ENCODE measurements at regions not wholly inside any gene's neighbourhood (a gene's known extent, or its start where the extent isn't known, plus 50 kb on each side); places are given as distances from the start of the nearest gene placed in this dataset.

DNA sequence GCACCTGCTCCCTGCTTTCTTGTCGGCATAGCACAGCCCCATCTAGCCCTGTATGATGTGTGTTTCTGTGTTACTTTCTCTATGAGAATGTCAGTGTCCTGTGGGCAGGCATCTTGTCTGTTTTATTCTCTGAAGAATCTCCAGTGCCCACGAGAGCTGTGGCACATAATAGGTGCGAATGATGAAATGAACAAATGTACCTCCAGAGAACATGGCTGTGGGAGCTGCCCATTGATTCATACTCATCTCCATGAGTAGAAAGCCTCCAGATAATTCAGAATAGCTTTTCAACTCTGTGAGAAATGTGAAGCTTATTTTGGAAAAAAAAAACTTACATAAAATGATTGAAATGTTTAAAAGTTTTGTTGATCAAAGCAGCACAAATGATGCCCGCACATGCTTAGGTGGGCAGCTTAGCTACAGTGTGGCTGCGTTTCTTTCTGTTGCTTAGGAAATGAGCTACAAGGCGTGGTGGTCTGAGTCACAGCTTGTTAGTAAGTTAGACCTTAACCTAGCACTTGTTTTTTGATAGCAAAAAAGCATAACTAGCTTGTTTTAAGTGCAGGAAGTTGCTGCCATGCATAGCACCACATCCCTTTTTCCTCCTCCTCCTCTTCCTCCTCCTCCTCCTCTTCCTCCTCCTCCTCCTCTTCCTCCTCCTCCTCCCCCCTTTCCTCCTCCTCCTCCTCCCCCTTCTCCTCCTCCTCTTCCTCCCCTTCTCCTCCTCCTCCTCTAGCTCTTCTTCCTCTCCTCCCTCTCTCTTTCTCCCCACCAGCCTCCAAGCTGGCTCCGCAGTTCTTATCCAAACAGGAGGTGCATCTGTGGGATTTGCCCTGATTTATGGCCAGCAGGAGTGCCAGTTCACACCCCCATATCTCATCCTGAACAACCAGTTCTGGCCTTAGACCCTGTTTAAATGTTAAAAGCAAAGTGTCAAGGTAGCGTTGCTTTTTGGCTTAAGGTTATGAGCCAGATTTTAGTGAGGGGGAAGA lies 221.5 kb downstream of the IRF8 start:
- DNase-seq (ENCODE audit: low spot score), result no peak

DNA sequence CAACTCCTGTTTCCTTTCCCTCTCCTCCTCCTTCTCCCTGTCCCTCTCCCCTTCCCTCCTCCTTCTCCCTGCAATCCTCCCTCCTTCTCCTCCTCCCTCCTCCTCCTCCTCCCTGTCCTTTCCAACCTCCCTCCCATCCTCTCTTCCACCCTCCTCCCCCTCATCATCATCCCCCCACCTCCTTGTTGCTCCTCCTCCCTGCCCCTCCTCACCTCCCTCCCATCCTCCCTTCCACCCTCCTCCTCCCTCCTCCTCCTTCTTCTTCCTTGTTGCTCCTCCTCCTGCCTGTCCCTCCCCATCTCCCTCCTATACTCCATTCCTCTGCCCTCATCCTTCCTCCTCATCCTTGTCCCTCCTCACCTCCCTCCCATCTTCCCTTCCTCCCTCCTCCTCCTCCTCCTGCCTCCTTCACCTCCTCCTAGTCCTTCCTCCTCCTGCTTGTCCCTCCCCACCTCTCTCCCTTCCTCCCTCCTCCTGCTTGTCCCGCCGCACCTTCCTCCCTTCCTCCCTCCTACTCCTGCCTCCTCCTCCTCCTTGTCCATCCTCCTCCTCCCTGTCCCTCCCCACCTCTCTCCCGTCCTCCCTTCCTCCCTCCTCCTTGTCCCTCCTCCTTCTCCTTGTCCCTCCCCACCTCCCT lies 222.5 kb downstream of the IRF8 start:
- no peak for DNase-seq (ENCODE audit: low spot score)

DNA sequence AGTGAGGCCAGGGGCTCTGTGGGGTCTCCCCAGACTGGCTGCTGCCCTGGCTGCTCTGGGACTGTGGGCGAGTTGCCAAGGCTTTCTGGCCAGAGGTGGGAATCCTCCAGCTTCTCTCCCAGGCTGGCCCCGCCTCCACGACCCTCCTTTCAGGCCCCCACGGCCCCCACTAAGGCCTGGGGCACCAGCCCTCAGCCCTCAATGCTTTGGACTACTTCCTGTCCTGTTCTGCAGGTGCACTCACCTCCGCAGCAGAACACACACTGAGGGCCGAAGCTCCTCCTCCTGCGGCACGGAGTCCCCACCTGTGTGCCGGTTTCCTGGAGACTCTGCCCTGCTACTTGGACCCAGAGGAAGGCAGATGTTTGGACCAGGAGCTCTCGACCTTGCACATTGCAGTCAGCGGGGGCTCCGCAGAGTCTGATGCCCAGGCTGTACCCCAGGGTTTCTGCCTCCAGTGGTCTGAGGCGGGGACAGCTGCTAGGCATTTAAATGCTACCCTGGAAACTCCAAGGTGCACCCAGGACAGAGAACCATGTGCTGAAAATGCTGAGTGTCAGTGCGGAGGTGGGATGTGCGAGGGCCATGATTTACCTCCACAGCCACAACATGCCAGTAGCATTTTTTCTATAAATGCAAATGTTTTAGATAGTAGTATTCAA lies 223.8 kb downstream of the IRF8 start:
- DNase-seq (ENCODE audit: low spot score), result no peak

DNA sequence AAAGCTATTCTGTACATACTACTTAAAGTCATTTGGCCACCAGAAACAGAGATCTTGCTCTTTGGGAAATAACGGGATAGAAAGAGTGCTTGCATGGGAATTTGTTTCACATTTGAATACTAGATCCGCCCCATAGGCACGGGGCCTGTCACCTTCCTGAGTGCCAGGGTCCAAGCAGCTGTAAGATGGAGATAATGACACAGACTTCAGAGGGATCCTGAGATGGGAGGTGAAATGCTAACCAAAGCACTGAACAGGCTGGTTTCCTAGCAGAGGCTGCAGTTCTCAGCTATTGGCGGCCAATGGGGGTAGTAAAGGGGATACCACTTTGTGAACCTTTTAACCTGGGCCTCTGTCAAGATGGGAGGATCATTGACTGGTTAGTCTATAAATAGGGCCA lies 225.4 kb downstream of the IRF8 start:
- DNase-seq (ENCODE audit: low spot score), result no peak

DNA sequence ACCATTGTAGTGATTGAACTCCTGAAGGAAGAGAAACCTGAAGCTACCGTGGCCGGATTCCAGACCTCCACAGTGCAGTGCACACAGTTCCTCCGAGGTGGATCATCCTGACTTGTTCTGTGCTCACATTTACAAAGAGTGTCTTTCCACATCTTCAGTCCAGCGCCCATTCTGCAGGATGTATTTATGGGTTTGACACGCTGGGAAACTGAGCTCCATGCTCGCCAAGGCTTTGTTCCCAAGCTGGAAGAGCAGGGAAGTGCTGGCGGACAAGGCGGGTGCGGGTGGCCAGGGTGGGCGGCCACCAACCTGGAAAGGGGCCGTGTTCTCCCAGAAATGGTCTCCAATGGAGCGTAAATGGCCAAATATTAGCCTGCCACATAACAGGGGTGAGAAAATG lies 227.9 kb downstream of the IRF8 start:
- no peak for DNase-seq (ENCODE audit: low spot score)

DNA sequence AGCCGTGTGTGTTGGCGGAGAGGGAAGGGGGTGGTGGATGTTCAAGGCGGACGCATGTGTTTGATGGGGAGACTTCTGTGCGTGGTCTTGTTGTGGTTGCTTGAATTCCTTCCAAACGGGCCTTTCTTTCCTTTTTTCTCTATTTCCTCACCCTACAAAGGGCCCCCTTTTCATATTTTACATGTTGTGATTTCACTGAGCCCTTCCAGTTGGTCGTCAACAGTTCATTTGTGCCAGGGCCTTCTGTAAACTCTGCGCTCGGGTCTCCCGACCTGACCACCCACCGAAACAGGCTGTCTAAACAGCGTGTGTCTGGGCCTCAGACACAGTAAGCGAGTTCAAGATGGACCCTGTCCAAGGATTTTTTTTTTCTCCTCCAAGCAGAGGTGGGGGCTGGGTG lies 228.4 kb downstream of the IRF8 start:
- DNase-seq (ENCODE audit: low spot score), result no peak

DNA sequence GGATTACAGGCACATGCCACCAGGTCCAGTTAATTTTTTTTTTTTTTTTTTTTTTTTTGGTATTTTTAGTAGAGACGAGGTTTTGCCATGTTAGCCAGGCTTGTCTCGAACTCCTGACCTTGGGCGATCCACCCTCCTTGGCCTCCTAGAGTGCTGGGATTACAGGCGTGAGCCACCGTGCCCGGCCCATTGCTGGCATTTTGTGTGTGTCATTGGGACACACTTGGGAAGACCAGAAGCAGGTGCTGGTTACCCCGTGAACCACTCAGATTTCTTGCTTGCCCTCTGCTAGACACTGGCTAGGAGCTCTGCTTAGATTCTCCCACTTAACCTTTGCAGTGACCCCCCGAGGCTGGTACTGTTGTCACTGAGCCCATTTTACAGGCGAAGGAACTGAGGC lies 229.3 kb downstream of the IRF8 start:
- DNase-seq (ENCODE audit: low spot score), result no peak

DNA sequence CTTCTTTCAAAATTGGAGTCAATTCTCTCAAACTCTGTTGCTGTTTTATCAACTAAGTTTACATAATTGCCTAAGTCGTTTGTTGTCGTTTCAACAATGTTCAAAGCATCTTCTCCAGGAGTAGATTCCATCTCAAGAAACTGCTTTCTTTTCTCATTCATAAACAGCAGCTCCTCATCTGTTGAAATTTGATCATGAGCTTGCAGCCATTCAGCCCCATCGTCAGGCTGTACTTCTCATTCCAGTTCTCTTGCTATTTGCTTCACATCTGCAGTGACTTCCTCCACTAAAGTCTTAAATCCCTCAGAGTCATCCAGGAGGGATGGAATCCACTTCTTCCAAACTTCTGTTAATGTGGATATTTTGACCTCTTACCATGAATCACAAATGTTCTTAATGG lies 230.6 kb downstream of the IRF8 start:
- DNase-seq (ENCODE audit: low spot score), result no peak

DNA sequence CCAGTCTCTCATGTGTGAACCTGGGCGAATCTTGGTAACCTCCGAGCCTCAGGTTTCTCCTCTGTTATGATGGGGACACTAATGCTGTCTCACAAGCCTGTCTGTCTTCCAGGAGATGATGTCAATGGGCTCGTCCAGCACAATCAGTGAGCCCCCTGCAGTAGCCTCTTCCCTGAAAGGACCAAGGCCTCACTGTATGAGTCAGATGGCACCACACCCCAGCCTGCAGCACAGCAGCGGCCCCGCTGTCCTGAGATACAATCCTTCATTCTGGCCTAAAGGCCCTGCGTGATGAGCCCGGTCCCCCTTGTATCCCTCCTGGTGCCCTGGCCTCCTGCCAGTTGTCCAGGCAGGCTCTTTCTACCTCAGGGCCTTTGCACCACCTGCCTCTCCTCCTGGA lies 234.4 kb downstream of the IRF8 start:
- DNase-seq (ENCODE audit: low spot score), result no peak

DNA sequence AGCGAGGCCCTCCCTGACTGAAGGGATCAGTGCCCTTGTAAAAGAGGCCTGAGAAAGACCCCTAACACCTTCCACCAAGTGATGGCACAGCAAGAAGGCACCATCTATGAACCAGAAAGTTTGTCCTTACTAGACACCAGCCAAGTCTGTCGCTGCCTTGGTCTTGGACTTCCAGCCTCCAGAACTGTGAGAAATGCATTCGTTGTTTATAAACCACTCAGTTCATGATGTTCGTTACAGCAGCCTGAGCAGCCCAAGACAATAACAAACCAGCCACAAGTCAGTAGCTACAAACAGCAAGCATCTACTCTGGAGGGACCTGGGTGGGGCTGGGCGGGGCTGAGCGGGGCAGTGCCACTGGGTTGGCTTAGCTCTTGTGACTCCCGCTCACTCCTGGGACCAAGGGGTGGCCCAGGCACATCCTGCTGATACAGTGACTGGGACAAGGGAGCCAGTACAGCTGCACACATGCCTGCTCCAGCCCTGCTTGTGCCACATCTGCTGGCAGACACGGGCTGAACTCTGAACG lies 234.9 kb downstream of the IRF8 start:
- no peak for DNase-seq (ENCODE audit: low spot score)

DNA sequence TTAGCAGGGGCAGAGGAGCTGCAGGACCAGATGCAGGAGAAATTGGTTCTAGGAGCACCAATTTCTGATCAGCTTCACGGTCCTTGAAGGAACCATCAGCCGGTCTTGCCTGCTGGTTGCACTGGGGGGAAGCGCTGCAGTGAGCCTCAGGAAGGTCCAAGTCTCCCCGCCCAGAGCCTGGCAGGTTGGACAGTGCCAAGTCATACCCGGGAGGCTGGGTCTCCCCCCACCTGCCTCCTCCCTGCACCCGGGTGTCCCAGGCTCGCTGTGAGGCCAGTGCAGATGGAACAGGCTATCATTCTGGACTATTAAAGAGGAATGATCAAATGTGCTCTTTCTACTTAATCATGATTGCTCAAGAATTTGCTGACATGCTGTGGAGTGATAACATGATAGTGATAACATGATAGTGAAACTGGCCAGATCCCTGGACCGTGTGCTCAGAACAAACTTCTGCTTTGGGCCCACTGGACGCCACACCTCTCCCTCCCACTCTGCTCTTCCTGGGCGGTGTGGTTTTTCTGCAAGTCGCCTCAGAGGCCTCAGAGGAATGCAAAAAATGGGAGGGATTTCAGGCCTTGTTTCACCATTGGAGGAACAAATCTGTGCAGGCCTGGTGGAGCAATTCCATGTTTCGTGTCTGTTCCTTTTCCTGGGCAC lies 236.0 kb downstream of the IRF8 start:
- no peak for DNase-seq (ENCODE audit: low spot score)

DNA sequence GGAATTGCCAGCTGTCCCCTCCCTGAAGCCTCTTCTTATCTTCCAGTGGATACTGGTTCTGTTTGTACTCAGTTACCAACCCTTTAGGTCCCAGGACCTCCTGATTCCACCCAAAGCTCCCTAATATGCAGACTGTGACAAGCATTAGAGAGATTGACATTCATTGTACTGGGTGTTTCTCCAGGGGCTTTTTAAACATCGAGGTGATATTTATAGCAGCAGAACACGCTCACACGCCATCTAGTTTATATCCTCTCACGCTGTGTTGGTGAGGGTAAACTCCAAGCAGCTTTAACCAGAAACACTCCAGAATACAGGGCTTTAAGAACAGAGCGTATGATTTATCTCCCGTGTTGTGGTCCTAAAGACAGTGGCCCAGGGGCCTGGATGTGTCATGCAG lies 238.4 kb downstream of the IRF8 start:
- no peak for DNase-seq (ENCODE audit: low spot score)

DNA sequence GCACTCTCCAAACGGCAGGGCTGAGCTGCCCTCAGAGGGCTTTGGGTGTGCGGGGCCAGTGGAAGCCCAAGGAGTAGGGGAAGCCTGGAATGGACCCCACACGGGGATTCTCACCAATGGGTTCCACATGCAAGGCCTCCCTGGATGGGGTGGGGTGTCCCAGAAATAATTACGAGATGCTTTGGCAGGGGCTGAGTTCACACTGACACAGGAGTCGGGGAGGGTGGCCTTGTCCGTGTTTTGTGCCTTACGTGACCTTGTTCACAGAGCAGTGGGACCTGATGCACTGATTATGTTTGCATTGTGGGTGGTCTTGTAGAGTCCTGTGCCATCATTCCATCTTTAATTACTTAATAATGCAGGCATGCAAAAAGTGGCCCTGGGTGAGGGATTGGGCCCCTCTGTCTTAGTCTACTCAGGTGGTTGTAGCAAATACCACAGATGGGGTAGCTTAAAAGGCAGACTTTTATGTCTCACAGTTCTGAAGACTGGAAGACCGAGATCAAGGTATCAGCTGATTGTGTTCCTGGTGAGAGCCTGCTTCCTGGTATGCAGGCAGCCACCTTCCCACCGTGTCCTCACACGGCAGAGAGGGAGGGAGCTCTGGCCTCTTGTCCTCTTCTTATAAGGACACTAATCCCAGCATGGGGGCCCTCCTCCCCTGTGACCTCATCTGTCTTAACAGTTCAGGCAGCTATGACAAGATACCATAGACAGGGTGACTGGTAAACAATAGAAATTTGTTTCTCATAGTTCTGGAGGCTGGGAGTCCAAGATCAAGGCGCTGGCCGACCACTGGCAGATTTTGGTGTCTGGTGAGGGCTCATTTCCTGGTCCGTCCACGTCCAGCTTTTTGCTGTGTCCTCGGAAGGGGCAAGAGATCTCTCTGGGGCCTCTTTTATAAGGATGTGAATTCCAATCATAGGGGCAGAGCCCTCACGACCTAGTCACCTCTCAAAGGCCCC lies 239.4 kb downstream of the IRF8 start:
- DNase-seq (ENCODE audit: low spot score), result no peak

DNA sequence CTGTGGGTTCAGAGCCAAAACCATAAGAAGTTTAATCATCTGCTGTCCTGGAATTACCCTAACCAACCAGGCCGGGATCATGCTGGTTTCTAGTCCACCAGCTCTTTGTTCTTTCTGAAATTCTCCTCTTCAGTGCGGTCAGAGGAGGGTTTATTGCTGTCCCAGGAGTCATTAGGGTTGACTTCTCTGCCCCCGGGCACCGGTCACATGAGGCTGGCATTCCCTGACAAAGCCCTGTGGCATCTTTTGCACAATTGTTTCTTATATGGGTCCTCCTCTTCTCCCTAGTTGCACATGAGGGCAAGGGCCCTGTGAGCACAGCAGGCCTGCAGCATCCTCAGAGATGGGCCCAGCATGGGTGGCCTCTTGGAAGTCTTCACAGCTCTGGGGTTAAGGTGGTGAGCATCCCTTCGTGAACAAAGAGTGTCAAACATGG lies 243.9 kb downstream of the IRF8 start:
- peak; percentile 53 for DNase-seq (ENCODE audit: low spot score)

DNA sequence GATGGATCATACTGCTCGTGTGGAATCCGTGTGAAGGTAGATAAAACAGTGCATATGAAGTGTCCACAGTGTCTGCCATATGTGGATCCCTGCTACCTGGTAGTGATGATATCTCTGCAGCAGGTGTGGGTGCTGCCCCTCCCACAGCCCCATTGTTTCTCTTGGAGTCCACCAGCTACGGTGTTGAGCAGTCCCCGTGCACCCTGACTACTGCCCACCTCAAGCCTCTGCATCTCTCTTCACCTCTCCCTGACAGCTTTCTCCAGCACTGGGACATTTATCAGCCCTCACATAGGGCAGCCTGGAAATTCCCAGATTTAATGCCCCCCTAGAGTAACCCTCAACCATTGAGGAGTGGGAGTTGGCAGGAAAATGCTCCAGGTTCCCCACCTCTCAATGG lies 244.7 kb downstream of the IRF8 start:
- no peak for DNase-seq (ENCODE audit: low spot score)

DNA sequence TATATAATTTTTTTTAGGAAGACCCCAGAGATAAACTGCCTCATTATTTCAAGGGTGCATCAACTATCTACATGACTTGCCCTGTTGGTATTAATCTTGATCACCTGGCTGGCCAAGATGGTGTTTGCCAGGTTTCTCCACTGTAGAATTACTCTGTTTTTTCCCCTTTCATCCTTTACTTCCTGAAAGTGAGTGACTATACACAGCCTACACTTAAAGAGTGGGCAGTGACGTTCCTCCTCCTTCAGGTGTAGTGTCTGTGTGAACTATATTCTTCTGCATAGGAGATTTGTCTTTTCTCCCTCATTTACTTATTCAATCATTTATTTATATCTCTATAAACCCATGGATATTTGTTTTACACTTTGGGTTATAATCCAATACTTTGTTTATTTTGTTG lies 246.7 kb downstream of the IRF8 start:
- DNase-seq (ENCODE audit: low spot score), result no peak

DNA sequence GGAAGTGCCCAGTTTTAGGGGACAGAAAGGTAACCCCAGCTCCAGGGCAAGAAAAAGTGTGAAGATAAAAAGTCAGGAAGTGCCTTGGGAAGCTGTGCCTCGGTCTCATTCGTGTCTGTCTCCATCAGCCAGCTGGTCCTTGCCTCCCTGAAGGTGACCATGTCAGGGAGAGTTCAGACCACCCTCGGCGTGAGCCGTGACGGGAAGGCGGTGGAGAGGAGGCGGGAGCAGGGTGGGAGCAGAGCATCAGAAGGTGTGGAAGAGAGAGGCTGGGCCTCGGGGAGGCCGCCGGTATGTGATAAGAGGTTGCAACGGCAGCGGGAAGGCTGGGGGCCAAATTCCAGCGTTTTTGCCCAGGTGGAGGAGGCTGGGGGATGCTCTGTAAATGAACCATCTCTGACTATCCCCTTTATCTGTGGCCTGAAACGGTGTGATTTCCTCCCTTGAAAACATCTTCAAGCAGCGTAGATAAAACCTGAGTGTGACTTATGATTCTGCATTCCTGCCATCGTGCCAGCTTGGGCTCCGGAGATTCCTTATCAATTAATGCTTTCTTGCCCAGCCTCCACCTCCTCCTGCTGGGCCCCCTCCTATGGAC lies 251.8 kb downstream of the IRF8 start:
- DNase-seq (ENCODE audit: low spot score), result no peak

DNA sequence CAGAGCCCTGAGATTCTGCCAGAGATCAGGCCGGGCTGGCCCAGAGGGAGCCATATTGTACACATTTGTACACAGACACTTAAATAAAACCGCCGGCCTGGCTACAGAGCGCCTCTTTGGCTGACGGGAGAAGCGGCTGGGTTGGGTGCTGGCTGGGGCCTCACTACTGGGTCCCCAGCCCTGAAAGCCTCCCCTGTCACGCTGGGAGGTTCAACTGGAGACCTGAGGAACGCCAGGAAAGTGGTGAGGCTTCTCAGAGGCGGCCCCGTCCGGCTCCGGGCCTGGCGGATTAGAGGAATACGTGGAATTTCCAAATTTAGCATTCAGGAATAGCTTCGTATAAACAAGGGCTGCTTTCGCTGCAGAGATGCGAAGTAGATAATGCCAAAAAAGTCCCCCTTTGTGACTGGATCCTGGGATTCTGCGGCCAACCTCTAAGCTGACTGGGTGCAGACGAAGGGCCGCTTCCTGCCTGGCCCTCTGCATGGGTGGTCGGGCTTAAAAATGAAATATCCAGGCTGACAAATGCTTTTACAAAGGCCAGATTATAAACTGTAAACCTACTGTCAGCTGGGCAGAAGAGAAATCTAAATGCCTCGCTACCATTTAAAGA lies 252.4 kb downstream of the IRF8 start:
- no peak for DNase-seq (ENCODE audit: low spot score)

DNA sequence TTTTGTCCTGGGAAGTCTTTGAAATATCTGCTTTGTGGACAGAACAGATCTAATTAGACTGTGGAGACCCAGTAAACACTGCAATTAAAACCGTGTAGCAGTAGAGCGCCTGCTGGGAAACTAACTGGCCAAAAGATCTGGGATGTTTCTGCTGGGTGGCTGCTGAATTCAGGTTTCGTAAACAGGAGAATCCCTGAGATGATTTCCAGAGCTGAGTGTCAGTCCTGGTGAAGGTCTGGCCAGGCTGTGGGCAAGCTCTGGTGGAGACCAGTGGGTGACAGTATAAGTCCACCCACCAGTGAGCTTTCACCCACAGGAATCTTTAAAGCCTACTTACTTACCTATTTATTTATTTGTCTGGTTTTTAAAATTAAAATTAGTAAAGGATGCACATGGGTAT lies 257.2 kb downstream of the IRF8 start:
- DNase-seq (ENCODE audit: low spot score), result no peak

DNA sequence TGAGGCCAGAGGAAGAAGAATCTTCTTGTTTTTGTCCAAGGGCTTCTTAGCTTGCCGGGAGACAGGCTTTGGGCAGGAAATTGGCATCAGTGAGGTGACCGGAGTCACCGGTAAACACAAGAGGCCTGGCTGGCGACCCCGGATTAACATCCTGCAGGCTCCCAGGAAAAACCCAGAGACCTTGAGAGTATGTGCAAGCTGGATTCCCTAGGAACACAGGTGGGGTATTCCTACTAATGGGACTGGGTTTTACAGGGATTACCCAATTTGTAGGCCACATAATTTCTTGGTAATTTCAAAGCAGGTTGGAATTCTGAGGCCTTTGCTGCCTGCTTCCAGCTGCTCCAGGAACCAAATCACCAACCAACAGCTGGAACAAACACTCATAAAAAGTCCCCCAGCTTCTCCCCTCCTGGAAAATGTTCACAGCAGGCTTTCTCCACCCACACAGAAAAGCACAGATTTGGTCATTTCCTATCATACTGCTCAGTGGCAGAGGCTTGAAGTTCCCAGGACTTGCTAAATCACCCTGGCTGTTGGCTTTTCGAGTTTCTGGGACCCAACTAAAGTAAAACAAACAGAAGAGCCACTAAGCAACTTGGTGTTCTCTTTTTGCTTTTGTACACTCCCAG lies 258.8 kb downstream of the IRF8 start:
- no peak for DNase-seq (ENCODE audit: low spot score)

Measured in LoVo (cell line).